Keratinocyte (primary cell): ENCODE measurements at regions not wholly inside any gene's neighbourhood (a gene's known extent, or its start where the extent isn't known, plus 50 kb on each side); places are given as distances from the start of the nearest gene placed in this dataset.

ENCODE experiments used
- DNase-seq: peaks from one replicate; pipeline ENCODE4 v3.0.0-alpha.2; 2011; ENCODE audit warnings: low read depth, missing footprints, low spot score
- FAIRE-seq: peaks from 2 replicates; lab custom pipeline; 2011; peaks lifted over from hg19 to GRCh38; lab: Jason Lieb, UNC
- H2AFZ ChIP-seq: 2 replicates; pipeline ENCODE4 v1.6.0; 2012; ENCODE audit warnings: low read length, control low read depth, inconsistent platforms; ENCODE audit not compliant: control insufficient read depth
- H3K27ac ChIP-seq: 2 replicates; pipeline ENCODE4 v1.5.1; 2011; ENCODE audit warnings: low read length; ENCODE audit not compliant: control insufficient read depth, insufficient read depth
- H3K27me3 ChIP-seq: 3 replicates; pipeline ENCODE4 v1.6.0; 2011; ENCODE audit warnings: low read length; ENCODE audit not compliant: control insufficient read depth, insufficient read depth; ENCODE audit errors: extremely low read depth
- H3K36me3 ChIP-seq, 2 experiments: 2 replicates in 1 of 2; 3 replicates in 1 of 2; pipeline ENCODE4 v1.5.1; 2011; ENCODE audit warnings: low read length in 2 of 2, mild to moderate bottlenecking in 1 of 2; ENCODE audit not compliant: control insufficient read depth in 2 of 2, insufficient read depth in 2 of 2; ENCODE audit errors: extremely low read depth in 1 of 2
- H3K4me1 ChIP-seq: 3 replicates; pipeline ENCODE4 v1.5.1; 2011; ENCODE audit warnings: low read length; ENCODE audit not compliant: control insufficient read depth, insufficient read depth; ENCODE audit errors: extremely low read depth
- H3K4me2 ChIP-seq: 3 replicates; pipeline ENCODE4 v1.6.0; 2011; ENCODE audit warnings: low read depth, low read length; ENCODE audit not compliant: control insufficient read depth, insufficient read depth; ENCODE audit errors: extremely low read depth
- H3K4me3 ChIP-seq, 3 experiments: fragments of 200-600 bp in 1 of 3; sonication (generic) in 1 of 3; 2 replicates in 2 of 3; 3 replicates in 1 of 3; pipeline ENCODE4 v1.5.1; 2011 to 2016; ENCODE audit warnings: low read length in 3 of 3, mild to moderate bottlenecking in 3 of 3, control low read depth in 2 of 3, inconsistent platforms in 1 of 3, low read depth in 1 of 3, mixed read lengths in 1 of 3, mixed run types in 1 of 3, moderate library complexity in 1 of 3; ENCODE audit not compliant: control insufficient read depth in 2 of 3, insufficient read depth in 2 of 3; ENCODE audit errors: extremely low read depth in 1 of 3
- H3K79me2 ChIP-seq: 2 replicates; pipeline ENCODE4 v1.6.0; 2012; ENCODE audit warnings: low read length; ENCODE audit not compliant: control insufficient read depth, insufficient read depth
- H3K9ac ChIP-seq: 3 replicates; pipeline ENCODE4 v1.6.0; 2011; ENCODE audit warnings: low read length; ENCODE audit not compliant: control insufficient read depth, insufficient read depth; ENCODE audit errors: extremely low read depth
- H3K9me1 ChIP-seq: 3 replicates; pipeline ENCODE4 v1.6.0; 2011; ENCODE audit warnings: low read length; ENCODE audit not compliant: control insufficient read depth, insufficient read depth; ENCODE audit errors: extremely low read depth
- H3K9me3 ChIP-seq: 2 replicates; pipeline ENCODE4 v1.5.1; 2012; ENCODE audit warnings: low read depth, low read length; ENCODE audit not compliant: control insufficient read depth
- H4K20me1 ChIP-seq: 3 replicates; pipeline ENCODE4 v1.6.0; 2011; ENCODE audit warnings: low read length; ENCODE audit not compliant: control insufficient read depth, insufficient read depth; ENCODE audit errors: extremely low read depth
- CTCF ChIP-seq, 3 experiments: IDR thresholded peaks in 1 of 3; conservative IDR thresholded peaks in 1 of 3; optimal IDR thresholded peaks in 1 of 3; 2 replicates in 2 of 3; 3 replicates in 1 of 3; pipeline versions ENCODE3 to v1.5.1; 2011; ENCODE audit warnings: low read length in 3 of 3, mild to moderate bottlenecking in 3 of 3, moderate library complexity in 2 of 3, control low read depth in 1 of 3, inconsistent platforms in 1 of 3; ENCODE audit not compliant: insufficient read depth in 2 of 3; ENCODE audit errors: extremely low read depth in 1 of 3
- EZH2 ChIP-seq: IDR thresholded peaks from one replicate; pipeline ENCODE4 v1.6.1; 2012; ENCODE audit warnings: inconsistent platforms, mild to moderate bottlenecking, low read length, moderate library complexity
- dilution Hi-C: fragments of 300-500 bp; cut with MboI; formaldehyde crosslinking; loops from one replicate; pipeline ENCODE4 v1.7.0; 2020; ENCODE audit warnings: low sequenced_read_pairs; ENCODE audit not compliant: extremely low pct_ligation_motif_present

- no peak overlapping the region for H3K27ac ChIP-seq
- no peak overlapping the region for H3K4me3 ChIP-seq
- H3K27me3 ChIP-seq = no peaks in the 10 kb centered on the region
- TF ChIP-seq CTCF (optimal IDR thresholded peaks at IDR 0.05 in 1 of 3, IDR thresholded peaks at IDR 0.05 in 1 of 3, conservative IDR thresholded peaks at IDR 0.05 in 1 of 3; ENCODE audit: extremely low read depth in 1 of 3, insufficient read depth in 2 of 3, low read length in 3 of 3) = no peak
- TF ChIP-seq EZH2 = no peak
- FAIRE-seq = no peak
- H4K20me1 ChIP-seq = no peaks in the 10 kb centered on the region
- no peaks in the 10 kb centered on the region for H3K9me1 ChIP-seq
- H3K4me2 ChIP-seq = no peak overlapping the region
- peaks cover 32% of the 10 kb centered on the region for H3K4me1 ChIP-seq
- dilution Hi-C loops = no loop called here
- H3K9ac ChIP-seq = no peak overlapping the region
- no peaks in the 10 kb centered on the region for H3K9me3 ChIP-seq
- DNase-seq = no peak
- H3K79me2 ChIP-seq = no peaks in the 10 kb centered on the region
- H3K36me3 ChIP-seq = no peaks in the 10 kb centered on the region
- no peak overlapping the region for H2AFZ ChIP-seq
Observed at GRCh38 chr16:86665929-86666328, 87.6 kb downstream of the FOXL1 start.

GRCh38 chr16:86667035-86667434 lies 88.7 kb downstream of the FOXL1 start:
- H3K4me1 ChIP-seq = peaks cover 27% of the 10 kb centered on the region
- H3K4me3 ChIP-seq = no peak overlapping the region
- DNase-seq = no peak
- no peak overlapping the region for H3K4me2 ChIP-seq
- FAIRE-seq = no peak
- H4K20me1 ChIP-seq = no peaks in the 10 kb centered on the region
- H3K9ac ChIP-seq = no peak overlapping the region
- H3K27me3 ChIP-seq = no peaks in the 10 kb centered on the region
- H2AFZ ChIP-seq = no peak overlapping the region
- dilution Hi-C loops = no loop called here
- no peaks in the 10 kb centered on the region for H3K79me2 ChIP-seq
- no peak overlapping the region for H3K27ac ChIP-seq
- H3K9me3 ChIP-seq = no peaks in the 10 kb centered on the region
- H3K36me3 ChIP-seq = no peaks in the 10 kb centered on the region
- no peaks in the 10 kb centered on the region for H3K9me1 ChIP-seq
- no peak for TF ChIP-seq CTCF (optimal IDR thresholded peaks at IDR 0.05 in 1 of 3, IDR thresholded peaks at IDR 0.05 in 1 of 3, conservative IDR thresholded peaks at IDR 0.05 in 1 of 3; ENCODE audit: extremely low read depth in 1 of 3, insufficient read depth in 2 of 3, low read length in 3 of 3)
- TF ChIP-seq EZH2 = no peak
